Small intestine (tissue), 7 donors: ENCODE measurements at regions not wholly inside any gene's neighbourhood (a gene's known extent, or its start where the extent isn't known, plus 50 kb on each side); places are given as distances from the start of the nearest gene placed in this dataset.

Experiments used
- DNase-seq, 2 donors: peaks; one replicate each; pipeline versions ENCODE4 v3.0.0 to v3.0.0-alpha.2; 2013
- FAIRE-seq: peaks from 2 replicates; lab custom pipeline; 2012; peaks lifted over from hg19 to GRCh38; lab: Jason Lieb, UNC
- H3K27ac ChIP-seq, 3 donors: one replicate each; pipeline ENCODE4 v1.5.1; 2013; ENCODE audit warnings: low read length in 2 of 3, mild to moderate bottlenecking in 2 of 3, control low read depth in 1 of 3, inconsistent platforms in 1 of 3, low read depth in 1 of 3, moderate library complexity in 1 of 3
- H3K27me3 ChIP-seq, 3 donors: one replicate each; pipeline ENCODE4 v1.6.1; 2013; ENCODE audit warnings: low read length in 3 of 3, inconsistent platforms in 1 of 3; ENCODE audit not compliant: control insufficient read depth in 3 of 3, insufficient read depth in 3 of 3
- H3K36me3 ChIP-seq, 3 donors: one replicate each; pipeline ENCODE4 v1.6.1; 2013; ENCODE audit warnings: low read length in 3 of 3, inconsistent platforms in 1 of 3, low read depth in 1 of 3, mild to moderate bottlenecking in 1 of 3, moderate library complexity in 1 of 3; ENCODE audit not compliant: control insufficient read depth in 3 of 3, insufficient read depth in 2 of 3
- H3K4me1 ChIP-seq, 3 donors: one replicate each; pipeline ENCODE4 v1.6.1; 2013; ENCODE audit warnings: low read length in 2 of 3, inconsistent platforms in 1 of 3, low read depth in 1 of 3, mild to moderate bottlenecking in 1 of 3, moderate library complexity in 1 of 3; ENCODE audit not compliant: control insufficient read depth in 3 of 3, insufficient read depth in 2 of 3
- H3K4me3 ChIP-seq, 3 donors: one replicate each; pipeline ENCODE4 v1.5.1; 2013; ENCODE audit warnings: low read length in 3 of 3, control low read depth in 1 of 3, inconsistent platforms in 1 of 3, low read depth in 1 of 3, mild to moderate bottlenecking in 1 of 3, moderate library complexity in 1 of 3
- H3K9me3 ChIP-seq, 2 donors: one replicate each; pipeline ENCODE4 v1.6.1; 2013; ENCODE audit warnings: low read depth in 1 of 2, low read length in 1 of 2; ENCODE audit not compliant: control insufficient read depth in 2 of 2, insufficient read depth in 1 of 2
- WGBS, 3 donors: extraction: QIAGEN DNeasy Blood & Tissue Kit; methylation state at CpG; one replicate each; pipeline ENCODE4 v1.1.7; 2013; 5-methylcytosine and 5-hydroxymethylcytosine counted together
- donor health status: healthy with polysubstance abuse.
- donor health status: control.
- donor health status: control.
- donor health status: Bipolar disorder and iron deficiency.
- donor health status: healthy.

DNA sequence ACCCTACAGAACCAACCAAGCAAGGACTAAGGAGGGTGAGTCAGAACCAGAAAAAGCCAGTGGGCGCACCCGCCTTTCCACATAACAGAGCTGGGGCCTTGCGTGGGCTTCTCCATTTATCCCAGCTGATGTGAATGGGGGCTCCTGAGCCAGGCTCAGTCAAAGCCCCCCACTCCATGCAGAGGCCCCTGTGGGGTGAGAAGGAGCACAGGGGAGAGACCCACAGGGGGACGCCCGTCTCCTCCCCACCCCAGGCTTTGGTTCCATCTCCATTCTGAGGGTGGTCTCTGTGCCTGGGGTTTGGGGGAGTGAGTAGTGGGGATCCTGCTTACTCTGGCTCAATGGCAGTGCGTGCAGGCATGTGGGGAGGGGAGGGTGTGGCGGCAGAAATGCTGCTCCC, 210.1 kb upstream of the TNRC6C start:
- WGBS, 3 donors: 87 to 94% (median 91%) methylated on average over 7 of the region's 7 CpGs
- DNase-seq (no peak), FAIRE-seq (no peak)
- no peaks in the 10 kb centered on the region for H3K4me1 ChIP-seq
- peaks cover 0 to 8% of the 10 kb centered on the region in 2 donors for H3K9me3 ChIP-seq
- H3K36me3 ChIP-seq: no peaks in the 10 kb centered on the region
- no peak overlapping the region for H3K4me3 ChIP-seq
- no peak overlapping the region for H3K27ac ChIP-seq
- no peaks in the 10 kb centered on the region for H3K27me3 ChIP-seq

DNA sequence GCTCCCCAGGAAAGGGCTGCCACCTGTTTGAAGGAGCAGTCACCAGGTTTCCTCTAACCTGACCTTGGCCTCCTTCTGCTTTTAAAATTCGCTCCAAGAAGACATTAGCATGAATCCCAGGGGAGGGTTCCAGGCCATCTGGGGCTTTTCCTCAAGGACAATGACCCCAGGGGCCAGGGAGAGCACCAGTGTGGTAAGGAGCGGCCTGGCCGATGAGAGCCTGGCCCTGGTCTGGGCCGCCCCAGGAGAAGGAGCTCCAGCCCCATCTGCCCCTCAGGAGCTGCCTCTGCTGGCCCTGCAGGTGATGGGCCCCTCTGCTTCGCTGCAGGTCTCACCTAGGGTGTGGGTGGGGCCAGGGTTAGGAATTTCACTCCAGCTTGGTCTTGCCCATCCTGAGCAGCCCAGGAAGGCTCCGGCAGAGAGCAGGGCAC, 209.2 kb upstream of the TNRC6C start:
- Histone ChIP-seq H3K27ac (no peak overlapping the region), H3K36me3 (no peaks in the 10 kb centered on the region), H3K27me3 (no peaks in the 10 kb centered on the region), H3K4me3 (no peak overlapping the region), H3K9me3 (peaks cover 0 to 8% of the 10 kb centered on the region in 2 donors), H3K4me1 (no peaks in the 10 kb centered on the region)
- FAIRE-seq (no peak), DNase-seq (no peak)
- 69 to 80% (median 70%) methylated on average over 6 of the region's 6 CpGs for WGBS, 3 donors

DNA sequence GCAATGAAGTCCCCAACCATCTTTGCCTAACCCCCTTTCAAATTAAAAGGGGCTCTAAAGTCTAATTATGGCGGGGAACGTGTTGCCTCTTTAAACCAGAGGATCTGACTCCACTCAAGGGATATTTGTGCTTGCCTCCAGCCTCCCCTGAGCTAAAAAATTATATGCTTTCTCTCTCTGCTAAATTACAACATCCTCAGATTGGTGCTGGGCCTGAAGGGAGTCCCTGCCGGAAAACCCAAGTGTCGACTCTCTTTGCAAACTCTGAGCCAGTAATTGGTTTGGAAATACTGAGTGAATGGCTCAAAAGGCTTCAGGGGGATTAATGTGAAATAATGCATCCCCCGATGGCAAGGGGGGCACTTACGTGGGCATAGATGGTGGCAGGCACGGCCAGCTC, 208.5 kb upstream of the TNRC6C start:
- whole genome bisulfite sequencing, 3 donors: 85 to 88% (median 88%) methylated on average over 7 of the region's 7 CpGs
- Histone ChIP-seq H3K27me3 (no peaks in the 10 kb centered on the region), H3K36me3 (no peaks in the 10 kb centered on the region), H3K27ac (no peak overlapping the region), H3K4me3 (no peak overlapping the region), H3K9me3 (peaks cover 0 to 11% of the 10 kb centered on the region in 2 donors), H3K4me1 (no peaks in the 10 kb centered on the region)
- no peak for FAIRE-seq
- no peak for DNase-seq

DNA sequence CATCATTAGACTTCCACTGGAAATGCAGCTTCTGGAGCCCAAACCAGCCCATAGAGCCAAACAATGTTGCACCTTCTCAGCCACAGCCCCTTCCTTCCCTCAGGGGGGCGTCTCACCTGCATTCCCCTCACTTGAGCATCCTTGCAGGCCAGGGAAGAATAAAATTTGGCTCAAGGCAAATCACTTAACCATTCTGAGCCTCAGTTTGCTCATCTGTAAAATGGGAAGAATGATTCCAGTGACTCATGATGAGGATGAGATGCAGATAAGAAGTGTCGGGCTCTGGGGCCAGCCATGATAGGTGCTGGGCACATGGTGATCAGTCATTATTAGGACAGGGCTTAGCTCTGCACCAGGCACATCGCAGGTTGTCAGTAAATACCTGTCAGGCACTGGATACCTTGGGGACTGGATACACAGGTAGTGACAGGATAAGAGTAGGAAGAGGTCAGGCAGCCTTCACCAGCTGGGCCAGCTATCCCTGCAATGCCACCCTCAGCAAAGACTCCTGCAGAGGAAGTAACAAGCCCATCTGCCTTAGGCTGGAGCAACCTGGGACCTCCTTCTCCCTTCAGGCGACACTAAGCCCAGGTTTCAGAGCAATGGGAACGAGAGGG, 208.0 kb upstream of the TNRC6C start:
- WGBS, 3 donors: 63 to 85% (median 65%) methylated on average over 5 of the region's 5 CpGs
- Histone ChIP-seq H3K27me3 (no peaks in the 10 kb centered on the region), H3K9me3 (peaks cover 0 to 13% of the 10 kb centered on the region in 2 donors), H3K4me3 (no peak overlapping the region), H3K27ac (no peak overlapping the region), H3K36me3 (no peaks in the 10 kb centered on the region), H3K4me1 (no peaks in the 10 kb centered on the region)
- FAIRE-seq (no peak), DNase-seq (no peak)

DNA sequence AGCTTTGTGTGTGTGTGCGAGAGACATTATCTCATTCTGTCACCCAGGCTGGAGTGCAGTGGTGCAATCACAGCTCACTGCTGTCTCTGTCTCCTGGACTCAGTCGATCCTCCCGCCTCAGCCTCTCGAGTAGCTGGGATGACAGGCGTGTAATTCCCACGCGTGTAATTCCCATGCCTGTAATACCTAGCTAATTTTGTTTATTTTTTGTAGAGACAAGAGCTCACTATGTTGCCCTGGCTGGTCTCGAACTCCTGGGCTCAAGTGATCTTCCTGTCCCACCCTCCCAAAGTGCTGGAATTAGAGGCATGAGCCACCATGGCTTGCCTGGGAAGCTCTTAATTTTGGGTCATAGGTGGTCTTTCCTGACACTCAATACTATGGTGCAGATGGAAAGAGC, 205.3 kb upstream of the TNRC6C start:
- Histone ChIP-seq H3K27me3 (peaks cover 0 to 7% (median 0%) of the 10 kb centered on the region in 3 donors), H3K4me1 (no peaks in the 10 kb centered on the region), H3K4me3 (no peak overlapping the region), H3K36me3 (no peaks in the 10 kb centered on the region), H3K27ac (no peak overlapping the region), H3K9me3 (peaks cover 0 to 7% of the 10 kb centered on the region in 2 donors)
- FAIRE-seq (no peak), DNase-seq (no peak)
- WGBS, 3 donors: 78 to 89% (median 88%) methylated on average over 8 of the region's 8 CpGs

- WGBS, 3 donors: 88 to 92% (median 91%) methylated on average over 12 of the region's 12 CpGs
- no peaks in the 10 kb centered on the region for H3K36me3 ChIP-seq
- FAIRE-seq: no peak
Measured at GRCh38 chr17:77753691-77754245, 204.7 kb upstream of the TNRC6C start.

DNA sequence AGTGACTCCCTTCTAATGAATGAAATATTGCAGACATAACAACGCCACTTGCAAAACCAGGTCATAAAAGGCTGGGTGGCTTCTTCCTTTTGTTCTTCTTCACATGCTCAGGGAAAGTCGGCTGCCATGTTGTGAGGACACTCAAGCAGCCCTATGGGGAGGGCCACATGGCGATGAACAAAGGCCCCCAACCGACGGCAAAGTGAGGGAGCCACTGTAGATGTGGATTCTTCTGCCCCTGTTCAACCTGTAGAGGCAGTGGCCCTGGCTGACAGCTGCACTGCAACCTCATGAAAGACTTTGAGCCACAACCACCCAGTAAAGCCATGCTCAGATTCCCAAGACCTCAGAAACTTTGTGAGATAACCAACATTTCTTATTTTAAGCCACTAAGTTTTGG, 203.5 kb upstream of the TNRC6C start:
- Histone ChIP-seq H3K27me3 (peaks cover 0 to 7% (median 0%) of the 10 kb centered on the region in 3 donors), H3K36me3 (no peaks in the 10 kb centered on the region), H3K4me1 (no peaks in the 10 kb centered on the region), H3K4me3 (no peak overlapping the region), H3K9me3 (peaks cover 0 to 7% of the 10 kb centered on the region in 2 donors), H3K27ac (no peak overlapping the region)
- WGBS, 3 donors: 88 to 95% (median 89%) methylated on average over 5 of the region's 5 CpGs
- FAIRE-seq (no peak), DNase-seq (no peak)

More at GRCh38 chr17:77753691-77754245, 204.7 kb upstream of the TNRC6C start:
- peaks cover 0 to 7% (median 0%) of the 10 kb centered on the region in 3 donors for H3K27me3 ChIP-seq
- no peaks in the 10 kb centered on the region for H3K4me1 ChIP-seq
- no peak overlapping the region for H3K4me3 ChIP-seq
- H3K27ac ChIP-seq: no peak overlapping the region
- peaks cover 0 to 7% of the 10 kb centered on the region in 2 donors for H3K9me3 ChIP-seq
- DNase-seq: no peak

- WGBS, 3 donors: 92 to 95% (median 92%) methylated on average over 8 to 9 of the region's 9 CpGs
- DNase-seq: no peak
- Histone ChIP-seq H3K36me3 (no peaks in the 10 kb centered on the region), H3K4me3 (no peak overlapping the region), H3K27ac (no peak overlapping the region), H3K4me1 (no peaks in the 10 kb centered on the region), H3K27me3 (peaks cover 0 to 7% (median 0%) of the 10 kb centered on the region in 3 donors), H3K9me3 (peaks cover 0 to 7% of the 10 kb centered on the region in 2 donors)
- FAIRE-seq: no peak
Measured at GRCh38 chr17:77755410-77755963, 203.0 kb upstream of the TNRC6C start.
